WTC11 (cell line): ENCODE measurements at regions not wholly inside any gene's neighbourhood (a gene's known extent, or its start where the extent isn't known, plus 50 kb on each side); places are given as distances from the start of the nearest gene placed in this dataset.
"Not testable (repeated sequence)": the region's sequence is repeated elsewhere in the genome, so short reads cannot be mapped to it uniquely, and the experiment has no call there.

ENCODE experiments used
- ATAC-seq: fragments of 200-7000 bp; cut with Tn5 transposase; 2 replicates; pipeline ENCODE4 v1.10.0; 2021; ENCODE audit warnings: mild to moderate bottlenecking, moderate library complexity
- CTCF ChIA-PET: fragments of 300-600 bp; sonication (Branson Sonifier 250); formaldehyde crosslinking; loops from one replicate; lab custom pipeline; 2021; ENCODE audit warnings: antibody characterized with exemption; lab: Charles Lee
- POLR2A ChIA-PET: fragments of 350-600 bp; sonication (Branson Sonifier 250); formaldehyde crosslinking; loops from one replicate; lab custom pipeline; 2021; ENCODE audit warnings: antibody characterized with exemption; lab: Charles Lee
- DNase-seq: peaks from one replicate; pipeline ENCODE4 v3.0.0; 2021; ENCODE audit warnings: low spot score
- H3K27ac Mint-ChIP-seq: 2 replicates; pipeline ENCODE4 v1.8.0; 2021; ENCODE audit warnings: mixed read lengths
- H3K27me3 Mint-ChIP-seq: 2 replicates; pipeline ENCODE4 v1.8.0; 2021; ENCODE audit warnings: low read depth, mild to moderate bottlenecking, moderate library complexity, mixed read lengths
- H3K36me3 Mint-ChIP-seq: 2 replicates; pipeline ENCODE4 v1.8.0; 2021; ENCODE audit warnings: mixed read lengths
- H3K4me1 Mint-ChIP-seq: 2 replicates; pipeline ENCODE4 v1.8.0; 2022; ENCODE audit warnings: mixed read lengths
- H3K4me3 Mint-ChIP-seq: 2 replicates; pipeline ENCODE4 v1.8.0; 2021; ENCODE audit warnings: mild to moderate bottlenecking, moderate library complexity, mixed read lengths
- H3K9me3 Mint-ChIP-seq: 2 replicates; pipeline ENCODE4 v1.8.0; 2021; ENCODE audit warnings: mixed read lengths
- ATF6 ChIP-seq: sonication (generic); formaldehyde crosslinking; IDR thresholded peaks from 2 replicates; pipeline ENCODE4 v1.8.1; 2023; ENCODE audit warnings: mild to moderate bottlenecking, missing genetic modification reagents
- CBFB ChIP-seq: sonication (generic); formaldehyde crosslinking; IDR thresholded peaks from 2 replicates; pipeline ENCODE4 v1.8.1; 2022; ENCODE audit warnings: mild to moderate bottlenecking, low read depth, missing genetic modification reagents
- EMX1 ChIP-seq: fragments of 250-450 bp; sonication (Bioruptor Pico); IDR thresholded peaks from 2 replicates; pipeline ENCODE4 v1.8.0; 2021; ENCODE audit warnings: mild to moderate bottlenecking
- FOXJ3 ChIP-seq: sonication (generic); formaldehyde crosslinking; IDR thresholded peaks from 2 replicates; pipeline ENCODE4 v1.9.0; 2021; ENCODE audit warnings: missing genetic modification reagents, mild to moderate bottlenecking, borderline replicate concordance
- GTF2I ChIP-seq: fragments of 250-450 bp; sonication (Bioruptor Pico); conservative IDR thresholded peaks from 2 replicates; pipeline ENCODE4 v1.4.0; 2021; ENCODE audit warnings: mild to moderate bottlenecking
- HMGA2 ChIP-seq: fragments of 250-450 bp; sonication (Bioruptor Pico); IDR thresholded peaks from 2 replicates; pipeline ENCODE4 v1.4.0; 2021; ENCODE audit warnings: mild to moderate bottlenecking, moderate library complexity
- IRF2 ChIP-seq: sonication (generic); formaldehyde crosslinking; IDR thresholded peaks from 2 replicates; pipeline ENCODE4 v1.8.0; 2022; ENCODE audit warnings: low read depth, missing genetic modification reagents, borderline replicate concordance
- JUN ChIP-seq: sonication (generic); formaldehyde crosslinking; IDR thresholded peaks from 2 replicates; pipeline ENCODE4 v1.8.0; 2023; ENCODE audit warnings: mild to moderate bottlenecking, missing genetic modification reagents
- MLX ChIP-seq: sonication (generic); formaldehyde crosslinking; IDR thresholded peaks from 2 replicates; pipeline ENCODE4 v1.8.1; 2023; ENCODE audit warnings: mild to moderate bottlenecking, missing genetic modification reagents, moderate library complexity
- NFATC4 ChIP-seq: fragments of 250-450 bp; sonication (Bioruptor Pico); IDR thresholded peaks from 2 replicates; pipeline ENCODE4 v1.9.0; 2021; ENCODE audit warnings: mild to moderate bottlenecking
- NR2C2 ChIP-seq: sonication (generic); formaldehyde crosslinking; IDR thresholded peaks from 2 replicates; pipeline ENCODE4 v1.8.0; 2022; ENCODE audit warnings: mild to moderate bottlenecking, missing genetic modification reagents
- OVOL2 ChIP-seq: fragments of 250-450 bp; sonication (Bioruptor Pico); IDR thresholded peaks from 2 replicates; pipeline ENCODE4 v1.9.0; 2021; ENCODE audit warnings: mild to moderate bottlenecking, borderline replicate concordance
- SMAD3 ChIP-seq: sonication (generic); formaldehyde crosslinking; IDR thresholded peaks from 2 replicates; pipeline ENCODE4 v1.8.0; 2022; ENCODE audit warnings: missing genetic modification reagents, mild to moderate bottlenecking, borderline replicate concordance
- STAT6 ChIP-seq: sonication (generic); formaldehyde crosslinking; conservative IDR thresholded peaks from 2 replicates; pipeline ENCODE4 v1.8.1; 2023; ENCODE audit warnings: mild to moderate bottlenecking, low read depth, missing genetic modification reagents, moderate library complexity
- TCF7 ChIP-seq: sonication (generic); formaldehyde crosslinking; IDR thresholded peaks from 2 replicates; pipeline ENCODE4 v1.8.0; 2022; ENCODE audit warnings: mild to moderate bottlenecking, low read depth, missing genetic modification reagents, moderate library complexity
- ZNF263 ChIP-seq: sonication (generic); formaldehyde crosslinking; IDR thresholded peaks from 2 replicates; pipeline ENCODE4 v1.8.1; 2022; ENCODE audit warnings: low read depth, mild to moderate bottlenecking, moderate library complexity, missing genetic modification reagents
- ZNF396 ChIP-seq: fragments of 250-450 bp; sonication (Bioruptor Pico); IDR thresholded peaks from 2 replicates; pipeline ENCODE4 v1.8.0; 2021; ENCODE audit warnings: mild to moderate bottlenecking, moderate library complexity, borderline replicate concordance
- ZNF423 ChIP-seq: fragments of 250-450 bp; sonication (Bioruptor Pico); IDR thresholded peaks from 2 replicates; pipeline ENCODE4 v2.1.2; 2022; ENCODE audit warnings: mild to moderate bottlenecking, moderate library complexity

- no peak overlapping the region for H3K27ac Mint-ChIP-seq
- H3K9me3 Mint-ChIP-seq, result peaks cover 9% of the 10 kb centered on the region; the same call in 1 of the 2 replicates
- ATAC-seq (no peak), DNase-seq (no peak)
- H3K4me3 Mint-ChIP-seq, result no peak overlapping the region
- ChIA-PET POLR2A (no interaction called here), CTCF (no interaction called here)
- H3K27me3 Mint-ChIP-seq, result peaks cover 4% of the 10 kb centered on the region
- H3K4me1 Mint-ChIP-seq, result peaks cover 3% of the 10 kb centered on the region
- TF ChIP-seq IRF2 (no peak), STAT6 (CRISPR knock-in tag) (no peak), ZNF423 (CRISPR knock-in tag) (no peak), GTF2I (no peak), NFATC4 (CRISPR knock-in tag) (no peak), MLX (CRISPR knock-in tag) (no peak), CBFB (CRISPR knock-in tag) (no peak), ATF6 (no peak), ZNF263 (no peak), OVOL2 (CRISPR knock-in tag) (no peak), JUN (CRISPR knock-in tag) (no peak), NR2C2 (CRISPR knock-in tag) (no peak), SMAD3 (CRISPR knock-in tag) (no peak), HMGA2 (CRISPR knock-in tag) (no peak), TCF7 (CRISPR knock-in tag) (no peak), ZNF396 (CRISPR knock-in tag) (no peak)
- no peaks in the 10 kb centered on the region for H3K36me3 Mint-ChIP-seq
These were observed 86.5 kb upstream of the COG2 start for GRCh38 chr1:230555814-230556213.

- Mint-ChIP-seq H3K27ac (no peak overlapping the region), H3K9me3 (peaks cover 4% of the 10 kb centered on the region; the same call in 1 of the 2 replicates), H3K4me1 (no peaks in the 10 kb centered on the region), H3K27me3 (peaks cover 3% of the 10 kb centered on the region; the same call in 1 of the 2 replicates), H3K4me3 (no peak overlapping the region), H3K36me3 (no peaks in the 10 kb centered on the region)
- CTCF ChIA-PET, result no interaction called here
- DNase-seq, result no peak
- TF ChIP-seq EMX1 (CRISPR knock-in tag) (no peak), FOXJ3 (CRISPR knock-in tag) (no peak)
- POLR2A ChIA-PET, result no interaction called here
- ATAC-seq, result no peak
These were observed 89.4 kb upstream of the COG2 start for GRCh38 chr1:230552880-230553279.

- H3K36me3 Mint-ChIP-seq, H3K4me1 Mint-ChIP-seq, H3K4me3 Mint-ChIP-seq, H3K27me3 Mint-ChIP-seq, H3K27ac Mint-ChIP-seq, ATAC-seq, CTCF ChIA-PET, H3K9me3 Mint-ChIP-seq, DNase-seq, POLR2A ChIA-PET: not testable (repeated sequence)
These were observed 91.3 kb upstream of the COG2 start for GRCh38 chr1:230550945-230551344.
